ENCODE measurements at regions not wholly inside any gene's neighbourhood (a gene's known extent, or its start where the extent isn't known, plus 50 kb on each side); places are given as distances from the start of the nearest gene placed in this dataset.

- H3K9me3 ChIP-seq (ENCODE audit: low read length), result no peaks in the 10 kb centered on the region
- no peak overlapping the region for H2AFZ ChIP-seq (ENCODE audit: low read depth, low read length)
- H3K79me2 ChIP-seq (replicated peaks; ENCODE audit: insufficient read depth, low read length), result no peaks in the 10 kb centered on the region
- no peaks in the 10 kb centered on the region for H4K20me1 ChIP-seq (ENCODE audit: insufficient read depth)
- H3F3A ChIP-seq (ENCODE audit: insufficient read depth, low read length, poor library complexity, severe bottlenecking), result no peaks in the 10 kb centered on the region
- no peak overlapping the region for H3K27ac ChIP-seq (ENCODE audit: low read length)
- no peak overlapping the region for H3K4me2 ChIP-seq (ENCODE audit: low read length)
- H3K9ac ChIP-seq (ENCODE audit: low read length), result no peak overlapping the region
- no peaks in the 10 kb centered on the region for H3K36me3 ChIP-seq (ENCODE audit: insufficient read depth, low read length)
- H3K27me3 ChIP-seq (ENCODE audit: insufficient read depth, low read depth, low read length), result no peaks in the 10 kb centered on the region
- TF ChIP-seq EZH2 (IDR thresholded peaks at IDR 0.05; ENCODE audit: borderline replicate concordance, insufficient read depth, low read length, poor library complexity, severe bottlenecking) (no peak), EP300 (conservative IDR thresholded peaks at IDR 0.05; ENCODE audit: poor library complexity, severe bottlenecking) (no peak), RAD21 (conservative IDR thresholded peaks at IDR 0.05) (no peak), TAF1 (IDR thresholded peaks at IDR 0.05; ENCODE audit: low read depth) (no peak), POLR2AphosphoS5 (IDR thresholded peaks at IDR 0.05) (no peak), REST (IDR thresholded peaks at IDR 0.05; ENCODE audit: borderline replicate concordance) (no peak), MXI1 (conservative IDR thresholded peaks at IDR 0.05; ENCODE audit: poor library complexity, severe bottlenecking) (no peak), SMC3 (conservative IDR thresholded peaks at IDR 0.05; ENCODE audit: poor library complexity) (no peak), CTCF (IDR thresholded peaks at IDR 0.05; ENCODE audit: poor library complexity, severe bottlenecking) (no peak)
- no peaks in the 10 kb centered on the region for H3K9me2 ChIP-seq (ENCODE audit: insufficient read depth, low read length)
- no peak overlapping the region for H3K4me3 ChIP-seq (ENCODE audit: low read length)
Measured at GRCh38 chr1:114337417-114337816, 173.6 kb downstream of the TRIM33 start.

GRCh38 chr1:114336360-114336759 is 174.6 kb downstream of the TRIM33 start:
- no peaks in the 10 kb centered on the region for H3K36me3 ChIP-seq (ENCODE audit: insufficient read depth, low read length)
- H3K79me2 ChIP-seq (replicated peaks; ENCODE audit: insufficient read depth, low read length), result no peaks in the 10 kb centered on the region
- no peaks in the 10 kb centered on the region for H3K9me2 ChIP-seq (ENCODE audit: insufficient read depth, low read length)
- H3K4me3 ChIP-seq (ENCODE audit: low read length), result no peak overlapping the region
- H3K4me2 ChIP-seq (ENCODE audit: low read length), result no peak overlapping the region
- H3K9ac ChIP-seq (ENCODE audit: low read length), result no peak overlapping the region
- no peak for TF ChIP-seq SMC3 (conservative IDR thresholded peaks at IDR 0.05; ENCODE audit: poor library complexity)
- TF ChIP-seq RAD21 (conservative IDR thresholded peaks at IDR 0.05), result no peak
- no peak for TF ChIP-seq TAF1 (IDR thresholded peaks at IDR 0.05; ENCODE audit: low read depth)
- no peak for TF ChIP-seq EZH2 (IDR thresholded peaks at IDR 0.05; ENCODE audit: borderline replicate concordance, insufficient read depth, low read length, poor library complexity, severe bottlenecking)
- no peak for TF ChIP-seq REST (IDR thresholded peaks at IDR 0.05; ENCODE audit: borderline replicate concordance)
- no peak for TF ChIP-seq CTCF (IDR thresholded peaks at IDR 0.05; ENCODE audit: poor library complexity, severe bottlenecking)
- no peak for TF ChIP-seq EP300 (conservative IDR thresholded peaks at IDR 0.05; ENCODE audit: poor library complexity, severe bottlenecking)
- TF ChIP-seq MXI1 (conservative IDR thresholded peaks at IDR 0.05; ENCODE audit: poor library complexity, severe bottlenecking), result no peak
- TF ChIP-seq POLR2AphosphoS5 (IDR thresholded peaks at IDR 0.05), result no peak
- H3K9me3 ChIP-seq (ENCODE audit: low read length), result no peaks in the 10 kb centered on the region
- no peak overlapping the region for H3K27ac ChIP-seq (ENCODE audit: low read length)
- no peaks in the 10 kb centered on the region for H4K20me1 ChIP-seq (ENCODE audit: insufficient read depth)
- no peak overlapping the region for H2AFZ ChIP-seq (ENCODE audit: low read depth, low read length)
- no peaks in the 10 kb centered on the region for H3K27me3 ChIP-seq (ENCODE audit: insufficient read depth, low read depth, low read length)
- no peaks in the 10 kb centered on the region for H3F3A ChIP-seq (ENCODE audit: insufficient read depth, low read length, poor library complexity, severe bottlenecking)
